ENCODE measurements at regions not wholly inside any gene's neighbourhood (a gene's known extent, or its start where the extent isn't known, plus 50 kb on each side); places are given as distances from the start of the nearest gene placed in this dataset.

GRCh38 chr7:32289651-32290414 lies 200.3 kb downstream of the LSM5 start:
- H3K4me1 ChIP-seq (ENCODE audit: control insufficient read depth in 4 of 4, insufficient read depth in 4 of 4, low read length in 3 of 4): no peaks in the 10 kb centered on the region
- no peak overlapping the region for H3K9ac ChIP-seq (ENCODE audit: low read depth in 1 of 2, low read length in 2 of 2)
- no peak overlapping the region for H3K27ac ChIP-seq (ENCODE audit: low read depth in 1 of 2, low read length in 2 of 2)
- TF ChIP-seq TAF1 (conservative IDR thresholded peaks at IDR 0.05): no peak
- TF ChIP-seq REST (IDR thresholded peaks at IDR 0.05): no peak
- no peak for TF ChIP-seq FOXA2 (IDR thresholded peaks at IDR 0.05)
- no peak for TF ChIP-seq EGR1 (IDR thresholded peaks at IDR 0.05; ENCODE audit: low read depth in 2 of 2)
- no peak for TF ChIP-seq NR2F2 (IDR thresholded peaks at IDR 0.05)
- TF ChIP-seq RXRA (IDR thresholded peaks at IDR 0.05): no peak
- no peak for TF ChIP-seq MAX (IDR thresholded peaks at IDR 0.05)
- TF ChIP-seq GABPA (IDR thresholded peaks at IDR 0.05 in 1 of 2, conservative IDR thresholded peaks at IDR 0.05 in 1 of 2): no peak
- TF ChIP-seq RAD21 (IDR thresholded peaks at IDR 0.05): no peak
- no peaks in the 10 kb centered on the region for H3K36me3 ChIP-seq (ENCODE audit: control insufficient read depth in 4 of 4, insufficient read depth in 3 of 4, low read depth in 1 of 4, low read length in 3 of 4)
- WGBS: 75% methylated on average over 5 of the region's 5 CpGs
- DNase-seq (ENCODE audit: low spot score): no peak
- H3K27me3 ChIP-seq (ENCODE audit: control insufficient read depth in 4 of 4, insufficient read depth in 4 of 4, low read length in 3 of 4): no peaks in the 10 kb centered on the region
- no peak overlapping the region for H3K4me3 ChIP-seq (ENCODE audit: low read depth in 1 of 3, low read length in 3 of 3)
- H3K9me3 ChIP-seq (ENCODE audit: control insufficient read depth in 4 of 4, low read length in 3 of 4): no peaks in the 10 kb centered on the region

- Histone ChIP-seq H3K27ac (ENCODE audit: low read depth in 1 of 2, low read length in 2 of 2) (no peak overlapping the region), H3K4me1 (ENCODE audit: control insufficient read depth in 4 of 4, insufficient read depth in 4 of 4, low read length in 3 of 4) (no peaks in the 10 kb centered on the region), H3K9ac (ENCODE audit: low read depth in 1 of 2, low read length in 2 of 2) (no peak overlapping the region), H3K27me3 (ENCODE audit: control insufficient read depth in 4 of 4, insufficient read depth in 4 of 4, low read length in 3 of 4) (no peaks in the 10 kb centered on the region), H3K4me3 (ENCODE audit: low read depth in 1 of 3, low read length in 3 of 3) (no peak overlapping the region), H3K9me3 (ENCODE audit: control insufficient read depth in 4 of 4, low read length in 3 of 4) (no peaks in the 10 kb centered on the region), H3K36me3 (ENCODE audit: control insufficient read depth in 4 of 4, insufficient read depth in 3 of 4, low read depth in 1 of 4, low read length in 3 of 4) (no peaks in the 10 kb centered on the region)
- no peak for DNase-seq (ENCODE audit: low spot score)
- 60% methylated on average over 2 of the region's 2 CpGs for WGBS
- no peak for TF ChIP-seq RXRA (IDR thresholded peaks at IDR 0.05)
- TF ChIP-seq NR2F2 (IDR thresholded peaks at IDR 0.05): no peak
- TF ChIP-seq ZBTB33 (IDR thresholded peaks at IDR 0.05): no peak
- no peak for TF ChIP-seq SP1 (IDR thresholded peaks at IDR 0.05)
- TF ChIP-seq CTCF (IDR thresholded peaks at IDR 0.05; ENCODE audit: low read depth, low read length, missing input control): no peak
- TF ChIP-seq RAD21 (IDR thresholded peaks at IDR 0.05): no peak
- no peak for TF ChIP-seq ATF3 (IDR thresholded peaks at IDR 0.05)
- TF ChIP-seq HNF4G (IDR thresholded peaks at IDR 0.05): no peak
- no peak for TF ChIP-seq REST (IDR thresholded peaks at IDR 0.05)
- TF ChIP-seq TAF1 (conservative IDR thresholded peaks at IDR 0.05): no peak
- TF ChIP-seq FOXA1 (IDR thresholded peaks at IDR 0.05): no peak
- TF ChIP-seq YY1 (IDR thresholded peaks at IDR 0.05): no peak
- TF ChIP-seq HNF4A (conservative IDR thresholded peaks at IDR 0.05): no peak
Measured at GRCh38 chr7:32285698-32286097, 204.5 kb downstream of the LSM5 start.
